ENCODE measurements at regions not wholly inside any gene's neighbourhood (a gene's known extent, or its start where the extent isn't known, plus 50 kb on each side); places are given as distances from the start of the nearest gene placed in this dataset.

DNA sequence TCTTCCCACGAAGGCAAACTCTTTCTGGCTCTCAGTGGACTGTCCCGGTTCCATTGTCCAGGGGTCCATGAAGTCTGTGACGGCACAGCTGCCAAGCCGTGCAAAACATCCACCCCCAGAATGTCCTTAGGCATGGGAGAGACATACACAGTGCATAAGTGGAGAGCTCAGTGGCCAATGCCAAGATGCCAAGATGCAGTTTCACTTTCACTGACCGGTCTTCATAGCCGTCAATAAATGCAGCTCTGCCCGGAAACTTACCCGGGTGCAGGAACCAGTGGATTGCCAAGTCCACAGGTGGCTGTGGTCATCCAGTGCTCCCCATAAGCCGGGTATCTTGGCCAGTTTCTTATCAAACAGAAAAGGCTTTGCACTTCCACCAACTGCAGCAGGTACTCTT, 162.3 kb downstream of the PTCSC3 start:
- H3K9me3 ChIP-seq (ENCODE audit: control insufficient read depth in 4 of 4, low read length in 3 of 4), result no peaks in the 10 kb centered on the region
- DNase-seq (ENCODE audit: low spot score), result no peak
- no peak overlapping the region for H3K4me3 ChIP-seq (ENCODE audit: low read depth in 1 of 3, low read length in 3 of 3)
- no peak overlapping the region for H3K27ac ChIP-seq (ENCODE audit: low read depth in 1 of 2, low read length in 2 of 2)
- peaks cover 0 to 6% (median 0%) of the 10 kb centered on the region in 4 donors for H3K4me1 ChIP-seq (ENCODE audit: control insufficient read depth in 4 of 4, insufficient read depth in 4 of 4, low read length in 3 of 4)
- H3K27me3 ChIP-seq (ENCODE audit: control insufficient read depth in 4 of 4, insufficient read depth in 4 of 4, low read length in 3 of 4), result no peaks in the 10 kb centered on the region
- H3K9ac ChIP-seq (ENCODE audit: low read depth in 1 of 2, low read length in 2 of 2), result no peak overlapping the region
- TF ChIP-seq, protein P1, sequence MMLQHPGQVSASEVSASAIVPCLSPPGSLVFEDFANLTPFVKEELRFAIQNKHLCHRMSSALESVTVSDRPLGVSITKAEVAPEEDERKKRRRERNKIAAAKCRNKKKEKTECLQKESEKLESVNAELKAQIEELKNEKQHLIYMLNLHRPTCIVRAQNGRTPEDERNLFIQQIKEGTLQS (IDR thresholded peaks at IDR 0.05), result no peak
- TF ChIP-seq FOXA2 (IDR thresholded peaks at IDR 0.05) (no peak), TAF1 (conservative IDR thresholded peaks at IDR 0.05) (no peak), RXRA (IDR thresholded peaks at IDR 0.05) (no peak), EGR1 (IDR thresholded peaks at IDR 0.05; ENCODE audit: low read depth in 2 of 2) (no peak), GABPA (IDR thresholded peaks at IDR 0.05 in 1 of 2, conservative IDR thresholded peaks at IDR 0.05 in 1 of 2) (no peak)
- TF ChIP-seq, protein P2, sequence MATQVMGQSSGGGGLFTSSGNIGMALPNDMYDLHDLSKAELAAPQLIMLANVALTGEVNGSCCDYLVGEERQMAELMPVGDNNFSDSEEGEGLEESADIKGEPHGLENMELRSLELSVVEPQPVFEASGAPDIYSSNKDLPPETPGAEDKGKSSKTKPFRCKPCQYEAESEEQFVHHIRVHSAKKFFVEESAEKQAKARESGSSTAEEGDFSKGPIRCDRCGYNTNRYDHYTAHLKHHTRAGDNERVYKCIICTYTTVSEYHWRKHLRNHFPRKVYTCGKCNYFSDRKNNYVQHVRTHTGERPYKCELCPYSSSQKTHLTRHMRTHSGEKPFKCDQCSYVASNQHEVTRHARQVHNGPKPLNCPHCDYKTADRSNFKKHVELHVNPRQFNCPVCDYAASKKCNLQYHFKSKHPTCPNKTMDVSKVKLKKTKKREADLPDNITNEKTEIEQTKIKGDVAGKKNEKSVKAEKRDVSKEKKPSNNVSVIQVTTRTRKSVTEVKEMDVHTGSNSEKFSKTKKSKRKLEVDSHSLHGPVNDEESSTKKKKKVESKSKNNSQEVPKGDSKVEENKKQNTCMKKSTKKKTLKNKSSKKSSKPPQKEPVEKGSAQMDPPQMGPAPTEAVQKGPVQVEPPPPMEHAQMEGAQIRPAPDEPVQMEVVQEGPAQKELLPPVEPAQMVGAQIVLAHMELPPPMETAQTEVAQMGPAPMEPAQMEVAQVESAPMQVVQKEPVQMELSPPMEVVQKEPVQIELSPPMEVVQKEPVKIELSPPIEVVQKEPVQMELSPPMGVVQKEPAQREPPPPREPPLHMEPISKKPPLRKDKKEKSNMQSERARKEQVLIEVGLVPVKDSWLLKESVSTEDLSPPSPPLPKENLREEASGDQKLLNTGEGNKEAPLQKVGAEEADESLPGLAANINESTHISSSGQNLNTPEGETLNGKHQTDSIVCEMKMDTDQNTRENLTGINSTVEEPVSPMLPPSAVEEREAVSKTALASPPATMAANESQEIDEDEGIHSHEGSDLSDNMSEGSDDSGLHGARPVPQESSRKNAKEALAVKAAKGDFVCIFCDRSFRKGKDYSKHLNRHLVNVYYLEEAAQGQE (IDR thresholded peaks at IDR 0.05), result no peak
- no peaks in the 10 kb centered on the region for H3K36me3 ChIP-seq (ENCODE audit: control insufficient read depth in 4 of 4, insufficient read depth in 3 of 4, low read depth in 1 of 4, low read length in 3 of 4)
- 53% methylated on average over 9 of the region's 9 CpGs for WGBS

DNA sequence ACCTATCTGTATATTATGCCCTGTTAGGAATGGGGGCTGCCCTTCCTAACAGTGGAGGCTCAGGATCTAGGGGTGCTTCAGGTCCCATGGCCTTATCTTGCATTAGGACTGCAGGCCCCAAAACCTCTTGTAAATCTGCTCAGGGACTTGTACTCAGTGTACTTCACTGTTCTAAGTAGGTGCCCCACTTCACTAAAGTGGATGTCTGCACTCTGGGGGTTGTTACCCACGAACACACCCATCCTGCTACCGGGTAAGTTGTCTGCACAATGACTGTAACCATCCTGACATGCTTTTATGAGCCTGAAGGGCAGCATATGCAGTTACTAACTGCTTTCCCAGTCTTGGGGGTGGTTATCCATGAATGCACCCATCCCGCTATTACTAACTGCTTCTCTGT, 163.0 kb downstream of the PTCSC3 start:
- H3K36me3 ChIP-seq (ENCODE audit: control insufficient read depth in 4 of 4, insufficient read depth in 3 of 4, low read depth in 1 of 4, low read length in 3 of 4), result no peaks in the 10 kb centered on the region
- TF ChIP-seq, protein P1 (IDR thresholded peaks at IDR 0.05), result no peak
- no peak for TF ChIP-seq RXRA (IDR thresholded peaks at IDR 0.05)
- no peak for TF ChIP-seq NR2F2 (IDR thresholded peaks at IDR 0.05)
- TF ChIP-seq RAD21 (IDR thresholded peaks at IDR 0.05), result no peak
- TF ChIP-seq, protein P2 (IDR thresholded peaks at IDR 0.05), result no peak
- no peak for TF ChIP-seq TAF1 (conservative IDR thresholded peaks at IDR 0.05)
- no peak for TF ChIP-seq SP1 (IDR thresholded peaks at IDR 0.05)
- H3K27ac ChIP-seq (ENCODE audit: low read depth in 1 of 2, low read length in 2 of 2), result no peak overlapping the region
- no peak overlapping the region for H3K4me3 ChIP-seq (ENCODE audit: low read depth in 1 of 3, low read length in 3 of 3)
- H3K27me3 ChIP-seq (ENCODE audit: control insufficient read depth in 4 of 4, insufficient read depth in 4 of 4, low read length in 3 of 4), result no peaks in the 10 kb centered on the region
- H3K9me3 ChIP-seq (ENCODE audit: control insufficient read depth in 4 of 4, low read length in 3 of 4), result no peaks in the 10 kb centered on the region
- H3K9ac ChIP-seq (ENCODE audit: low read depth in 1 of 2, low read length in 2 of 2), result no peak overlapping the region
- peaks cover 0 to 6% (median 0%) of the 10 kb centered on the region in 4 donors for H3K4me1 ChIP-seq (ENCODE audit: control insufficient read depth in 4 of 4, insufficient read depth in 4 of 4, low read length in 3 of 4)
- DNase-seq (ENCODE audit: low spot score), result no peak
- WGBS, result 94% methylated on average over 3 of the region's 3 CpGs
